ENCODE measurements at regions not wholly inside any gene's neighbourhood (a gene's known extent, or its start where the extent isn't known, plus 50 kb on each side); places are given as distances from the start of the nearest gene placed in this dataset.

DNA sequence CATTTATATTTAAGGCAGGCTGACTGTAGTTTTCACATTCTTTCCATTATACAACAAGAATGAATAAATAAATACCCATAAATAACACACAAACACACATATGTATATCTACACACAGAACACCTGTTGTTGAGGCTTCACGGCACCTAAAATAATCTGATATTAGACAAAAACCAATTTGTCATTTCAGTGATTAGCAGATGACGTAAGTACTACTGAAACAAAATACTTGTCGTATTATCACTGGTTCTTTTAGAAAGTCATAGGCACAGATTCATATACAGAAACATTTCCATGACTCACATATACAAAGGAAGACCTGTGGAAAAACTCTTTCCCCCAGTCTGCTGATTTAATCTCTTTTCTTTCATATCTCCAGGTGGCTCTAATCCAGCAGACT is 1113.4 kb upstream of the FANCL start:
- Histone ChIP-seq H3K4me1 (ENCODE audit: low read depth) (no peaks in the 10 kb centered on the region), H3K36me3 (no peaks in the 10 kb centered on the region), H3K9me3 (ENCODE audit: low read depth) (no peaks in the 10 kb centered on the region), H3K27ac (no peak overlapping the region), H3K27me3 (no peaks in the 10 kb centered on the region), H3K4me3 (no peak overlapping the region)
- TF ChIP-seq, protein P1, sequence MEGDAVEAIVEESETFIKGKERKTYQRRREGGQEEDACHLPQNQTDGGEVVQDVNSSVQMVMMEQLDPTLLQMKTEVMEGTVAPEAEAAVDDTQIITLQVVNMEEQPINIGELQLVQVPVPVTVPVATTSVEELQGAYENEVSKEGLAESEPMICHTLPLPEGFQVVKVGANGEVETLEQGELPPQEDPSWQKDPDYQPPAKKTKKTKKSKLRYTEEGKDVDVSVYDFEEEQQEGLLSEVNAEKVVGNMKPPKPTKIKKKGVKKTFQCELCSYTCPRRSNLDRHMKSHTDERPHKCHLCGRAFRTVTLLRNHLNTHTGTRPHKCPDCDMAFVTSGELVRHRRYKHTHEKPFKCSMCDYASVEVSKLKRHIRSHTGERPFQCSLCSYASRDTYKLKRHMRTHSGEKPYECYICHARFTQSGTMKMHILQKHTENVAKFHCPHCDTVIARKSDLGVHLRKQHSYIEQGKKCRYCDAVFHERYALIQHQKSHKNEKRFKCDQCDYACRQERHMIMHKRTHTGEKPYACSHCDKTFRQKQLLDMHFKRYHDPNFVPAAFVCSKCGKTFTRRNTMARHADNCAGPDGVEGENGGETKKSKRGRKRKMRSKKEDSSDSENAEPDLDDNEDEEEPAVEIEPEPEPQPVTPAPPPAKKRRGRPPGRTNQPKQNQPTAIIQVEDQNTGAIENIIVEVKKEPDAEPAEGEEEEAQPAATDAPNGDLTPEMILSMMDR (IDR thresholded peaks at IDR 0.05; ENCODE audit: low read depth, low read length), result no peak
- DNase-seq (ENCODE audit: low read depth in 1 of 2, low spot score in 1 of 2), result no peak

DNA sequence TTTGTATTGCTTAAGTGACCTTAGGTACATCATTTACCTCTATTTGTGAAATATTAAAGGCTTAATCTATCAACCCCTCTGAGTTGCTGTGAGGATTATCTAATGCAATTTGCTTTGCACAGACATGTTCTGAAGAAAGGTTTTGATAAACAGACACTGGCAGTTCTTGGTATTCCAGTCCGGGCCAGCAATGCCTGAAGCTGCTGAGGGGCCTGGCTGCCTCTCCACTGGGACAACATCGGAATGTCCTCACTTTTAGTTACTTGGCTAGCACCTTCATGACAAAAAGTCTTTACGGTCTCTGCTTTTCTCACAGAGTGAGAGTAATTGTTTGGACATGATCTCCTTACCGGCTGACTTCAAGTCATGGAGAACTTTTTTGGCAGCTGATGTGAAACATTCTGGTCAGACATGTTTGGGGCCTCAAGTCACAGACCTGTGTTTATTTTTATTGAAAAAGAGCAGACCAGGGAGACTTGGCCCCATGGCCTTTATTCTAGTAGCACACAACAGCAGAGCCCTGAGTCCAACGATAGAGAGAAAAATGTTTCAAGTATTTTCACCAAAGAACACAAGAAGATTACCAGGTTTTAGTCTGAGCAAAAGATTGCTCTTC is 1112.3 kb upstream of the FANCL start:
- Histone ChIP-seq H3K4me3 (no peak overlapping the region), H3K9me3 (ENCODE audit: low read depth) (no peaks in the 10 kb centered on the region), H3K27me3 (no peaks in the 10 kb centered on the region), H3K36me3 (no peaks in the 10 kb centered on the region), H3K27ac (no peak overlapping the region), H3K4me1 (ENCODE audit: low read depth) (no peaks in the 10 kb centered on the region)
- no peak for DNase-seq (ENCODE audit: low read depth in 1 of 2, low spot score in 1 of 2)
- TF ChIP-seq, protein P1 (IDR thresholded peaks at IDR 0.05; ENCODE audit: low read depth, low read length), result no peak

DNA sequence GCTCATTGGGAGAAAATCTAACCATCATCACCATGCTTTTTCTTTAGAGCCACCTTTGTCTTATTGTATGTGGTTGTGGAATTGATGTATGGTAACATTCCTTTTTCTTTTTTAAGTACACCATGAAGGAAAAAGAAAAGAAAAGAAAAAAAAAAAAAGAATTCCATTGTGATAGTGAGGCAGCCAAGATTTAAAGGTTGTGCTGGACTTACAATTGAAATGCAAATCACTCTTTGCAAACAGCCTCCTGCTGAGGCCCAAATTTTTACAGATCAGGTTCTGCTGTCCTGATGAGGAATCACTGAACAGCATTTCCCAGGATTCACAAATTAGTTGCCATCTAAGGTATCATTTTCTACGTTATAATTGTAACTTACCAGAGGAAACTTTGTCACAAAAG is 1101.0 kb upstream of the FANCL start:
- no peaks in the 10 kb centered on the region for H3K4me1 ChIP-seq (ENCODE audit: low read depth)
- no peak overlapping the region for H3K4me3 ChIP-seq
- no peaks in the 10 kb centered on the region for H3K27me3 ChIP-seq
- no peak overlapping the region for H3K27ac ChIP-seq
- no peak for DNase-seq (ENCODE audit: low read depth in 1 of 2, low spot score in 1 of 2)
- no peaks in the 10 kb centered on the region for H3K9me3 ChIP-seq (ENCODE audit: low read depth)
- TF ChIP-seq, protein P1 (IDR thresholded peaks at IDR 0.05; ENCODE audit: low read depth, low read length), result no peak
- no peaks in the 10 kb centered on the region for H3K36me3 ChIP-seq

DNA sequence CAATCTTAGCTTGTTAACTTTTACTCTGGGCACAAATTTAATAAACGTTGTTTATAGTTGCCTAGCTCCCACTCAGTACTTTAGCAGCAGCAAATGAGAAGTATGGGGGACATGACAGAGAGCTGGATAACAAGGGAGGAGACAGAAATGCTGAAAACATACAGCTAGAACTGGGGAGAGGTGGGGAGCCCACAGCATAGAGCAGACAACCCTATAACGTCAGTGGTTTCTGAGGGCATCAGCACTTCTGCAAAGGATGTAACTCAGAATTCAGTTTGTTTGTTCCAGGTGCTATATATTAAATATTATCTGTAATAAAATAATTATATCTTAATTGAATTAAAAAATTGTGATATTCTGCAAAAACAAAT is 1098.7 kb upstream of the FANCL start:
- Histone ChIP-seq H3K36me3 (no peaks in the 10 kb centered on the region), H3K27me3 (no peaks in the 10 kb centered on the region), H3K9me3 (ENCODE audit: low read depth) (no peaks in the 10 kb centered on the region), H3K4me1 (ENCODE audit: low read depth) (no peaks in the 10 kb centered on the region), H3K27ac (no peak overlapping the region), H3K4me3 (no peak overlapping the region)
- no peak for DNase-seq (ENCODE audit: low read depth in 1 of 2, low spot score in 1 of 2)
- TF ChIP-seq, protein P1 (IDR thresholded peaks at IDR 0.05; ENCODE audit: low read depth, low read length), result no peak

DNA sequence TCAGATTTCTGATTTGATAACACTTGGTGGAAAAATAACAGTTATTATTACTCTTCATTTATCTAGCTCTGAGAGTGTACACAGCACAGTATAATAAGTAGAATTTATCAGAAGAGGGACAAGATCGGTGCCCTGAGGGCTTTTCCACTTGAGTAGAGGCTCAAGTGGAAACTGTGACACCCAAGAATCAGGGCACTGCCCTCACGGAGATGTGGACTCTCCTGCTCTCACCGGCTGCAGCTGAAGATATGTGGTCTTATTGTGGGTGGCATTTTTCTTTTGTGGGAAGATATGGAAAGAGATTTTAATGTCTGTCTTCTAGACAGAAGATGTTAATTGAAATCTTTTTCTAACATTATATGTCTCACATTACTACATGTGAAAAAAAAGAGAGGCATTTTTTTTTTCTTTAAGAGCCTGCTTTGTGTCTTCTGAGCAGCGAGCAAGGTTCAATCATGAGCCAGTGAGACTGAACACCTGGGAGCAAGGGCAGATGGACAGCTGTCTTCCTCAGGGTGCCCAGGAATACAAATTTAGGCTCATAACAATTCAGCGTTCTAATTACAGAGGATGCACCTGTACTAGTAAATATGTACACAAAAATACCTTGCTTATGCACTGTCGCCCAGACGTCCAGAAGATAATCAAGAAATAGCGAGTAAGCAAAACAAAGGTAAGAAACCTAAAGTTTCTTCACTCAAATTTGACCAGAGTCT is 1098.2 kb upstream of the FANCL start:
- Histone ChIP-seq H3K9me3 (ENCODE audit: low read depth) (no peaks in the 10 kb centered on the region), H3K4me3 (no peak overlapping the region), H3K27me3 (no peaks in the 10 kb centered on the region), H3K36me3 (no peaks in the 10 kb centered on the region), H3K27ac (no peak overlapping the region), H3K4me1 (ENCODE audit: low read depth) (no peaks in the 10 kb centered on the region)
- TF ChIP-seq, protein P1 (IDR thresholded peaks at IDR 0.05; ENCODE audit: low read depth, low read length), result no peak
- no peak for DNase-seq (ENCODE audit: low read depth in 1 of 2, low spot score in 1 of 2)
